SU-DHL-6 (cell line): ENCODE measurements at regions not wholly inside any gene's neighbourhood (a gene's known extent, or its start where the extent isn't known, plus 50 kb on each side); places are given as distances from the start of the nearest gene placed in this dataset.

Experiments used
- H2AFZ ChIP-seq: fragments of 200-600 bp; sonication (generic); 2 replicates; pipeline ENCODE4 v1.6.1; 2014; ENCODE audit warnings: low read depth, mild to moderate bottlenecking, moderate library complexity, mixed read lengths, antibody characterized with exemption, low read length; ENCODE audit not compliant: severe bottlenecking
- H3F3A ChIP-seq: fragments of 200-600 bp; shearing (Covaris generic); 2 replicates; pipeline ENCODE4 v1.6.0; 2016; ENCODE audit warnings: antibody characterized with exemption, mild to moderate bottlenecking; ENCODE audit not compliant: insufficient read depth
- H3K27ac ChIP-seq: fragments of 200-600 bp; sonication (generic); 2 replicates; pipeline ENCODE4 v1.5.1; 2016; ENCODE audit warnings: low read depth, mild to moderate bottlenecking, low read length, moderate library complexity, mixed read lengths
- H3K27me3 ChIP-seq: fragments of 200-600 bp; sonication (generic), shearing (Covaris generic); 2 replicates; pipeline ENCODE4 v1.6.0; 2014; ENCODE audit warnings: mild to moderate bottlenecking, low read length
- H3K36me3 ChIP-seq: fragments of 200-600 bp; sonication (generic); 2 replicates; pipeline ENCODE4 v1.6.1; 2014; ENCODE audit warnings: mild to moderate bottlenecking, low read length, mixed read lengths
- H3K4me2 ChIP-seq: fragments of 300-600, 200-600 bp; shearing (Covaris generic), sonication (generic); 2 replicates; pipeline ENCODE4 v1.6.0; 2014; ENCODE audit warnings: low read length, low read depth, mild to moderate bottlenecking; ENCODE audit not compliant: poor library complexity, severe bottlenecking
- H3K4me3 ChIP-seq: fragments of 200-600 bp; sonication (generic); 2 replicates; pipeline ENCODE4 v1.5.1; 2014; ENCODE audit warnings: antibody characterized with exemption, low read length, mild to moderate bottlenecking, mixed read lengths; ENCODE audit not compliant: insufficient read depth, poor library complexity, severe bottlenecking
- H3K79me2 ChIP-seq: fragments of 200-600 bp; sonication (generic); 2 replicates; pipeline ENCODE4 v1.6.1; 2014; ENCODE audit warnings: mild to moderate bottlenecking, low read length, moderate library complexity; ENCODE audit not compliant: insufficient read depth
- H3K9ac ChIP-seq: fragments of 200-600 bp; sonication (generic); 2 replicates; pipeline ENCODE4 v1.7.0; 2014; ENCODE audit warnings: mild to moderate bottlenecking, low read length
- H3K9me2 ChIP-seq: fragments of 200-600 bp; sonication (generic); replicated peaks from 2 replicates; pipeline ENCODE4 v1.6.1; 2014; ENCODE audit warnings: low read length; ENCODE audit not compliant: insufficient read depth
- H3K9me3 ChIP-seq: fragments of 200-600 bp; sonication (generic); 2 replicates; pipeline ENCODE4 v1.6.1; 2014; ENCODE audit warnings: low read length, mixed read lengths; ENCODE audit not compliant: insufficient read depth
- H4K20me1 ChIP-seq: fragments of 200-600 bp; sonication (generic); 2 replicates; pipeline ENCODE4 v1.6.1; 2014; ENCODE audit warnings: low read depth, mild to moderate bottlenecking, antibody characterized with exemption, low read length, moderate library complexity, mixed read lengths
- EZH2phosphoT487 ChIP-seq: fragments of 200-600 bp; sonication (generic), shearing (Covaris generic); conservative IDR thresholded peaks from 2 replicates; pipeline ENCODE4 v1.6.1; 2018; ENCODE audit warnings: mild to moderate bottlenecking, antibody characterized with exemption, low read length, moderate library complexity, mixed read lengths
- TF ChIP-seq, protein P1 (sequence below): fragments of 200-600 bp; sonication (generic); IDR thresholded peaks from one replicate; pipeline ENCODE4 v1.5.1; 2017; ENCODE audit warnings: antibody characterized with exemption, mild to moderate bottlenecking, low read length, moderate library complexity; ENCODE audit not compliant: insufficient read depth, poor library complexity, severe bottlenecking

DNA sequence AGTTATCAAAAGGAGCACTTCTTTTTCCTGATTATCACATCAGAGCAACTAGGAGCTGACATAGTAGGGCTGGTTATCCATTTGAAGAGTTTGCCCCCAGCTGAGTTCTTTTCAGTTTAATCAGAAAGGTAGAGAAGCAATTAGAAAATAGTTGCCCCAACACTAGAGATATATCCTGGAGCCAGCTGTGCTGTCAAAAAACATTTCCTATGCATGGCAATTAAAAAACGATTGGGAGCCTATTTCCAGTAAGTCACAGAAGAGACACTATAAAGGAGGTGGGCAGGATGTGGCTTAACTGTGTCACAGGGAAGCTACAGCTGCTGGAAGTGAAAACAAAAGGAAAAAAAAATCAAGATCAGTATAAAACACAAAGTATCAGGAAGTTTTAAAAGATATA is 155.7 kb upstream of the SLITRK1 start:
- H3K4me2 ChIP-seq = no peak overlapping the region
- no peaks in the 10 kb centered on the region for H3K27me3 ChIP-seq
- H3K4me3 ChIP-seq = no peak overlapping the region
- H3K79me2 ChIP-seq = no peaks in the 10 kb centered on the region
- H3K36me3 ChIP-seq = no peaks in the 10 kb centered on the region
- TF ChIP-seq, protein P1, sequence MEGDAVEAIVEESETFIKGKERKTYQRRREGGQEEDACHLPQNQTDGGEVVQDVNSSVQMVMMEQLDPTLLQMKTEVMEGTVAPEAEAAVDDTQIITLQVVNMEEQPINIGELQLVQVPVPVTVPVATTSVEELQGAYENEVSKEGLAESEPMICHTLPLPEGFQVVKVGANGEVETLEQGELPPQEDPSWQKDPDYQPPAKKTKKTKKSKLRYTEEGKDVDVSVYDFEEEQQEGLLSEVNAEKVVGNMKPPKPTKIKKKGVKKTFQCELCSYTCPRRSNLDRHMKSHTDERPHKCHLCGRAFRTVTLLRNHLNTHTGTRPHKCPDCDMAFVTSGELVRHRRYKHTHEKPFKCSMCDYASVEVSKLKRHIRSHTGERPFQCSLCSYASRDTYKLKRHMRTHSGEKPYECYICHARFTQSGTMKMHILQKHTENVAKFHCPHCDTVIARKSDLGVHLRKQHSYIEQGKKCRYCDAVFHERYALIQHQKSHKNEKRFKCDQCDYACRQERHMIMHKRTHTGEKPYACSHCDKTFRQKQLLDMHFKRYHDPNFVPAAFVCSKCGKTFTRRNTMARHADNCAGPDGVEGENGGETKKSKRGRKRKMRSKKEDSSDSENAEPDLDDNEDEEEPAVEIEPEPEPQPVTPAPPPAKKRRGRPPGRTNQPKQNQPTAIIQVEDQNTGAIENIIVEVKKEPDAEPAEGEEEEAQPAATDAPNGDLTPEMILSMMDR = no peak
- TF ChIP-seq EZH2phosphoT487 = no peak
- no peak overlapping the region for H3K9ac ChIP-seq
- no peak overlapping the region for H2AFZ ChIP-seq
- no peaks in the 10 kb centered on the region for H3F3A ChIP-seq
- no peak overlapping the region for H3K27ac ChIP-seq
- no peaks in the 10 kb centered on the region for H4K20me1 ChIP-seq
- H3K9me3 ChIP-seq = no peaks in the 10 kb centered on the region
- no peaks in the 10 kb centered on the region for H3K9me2 ChIP-seq

DNA sequence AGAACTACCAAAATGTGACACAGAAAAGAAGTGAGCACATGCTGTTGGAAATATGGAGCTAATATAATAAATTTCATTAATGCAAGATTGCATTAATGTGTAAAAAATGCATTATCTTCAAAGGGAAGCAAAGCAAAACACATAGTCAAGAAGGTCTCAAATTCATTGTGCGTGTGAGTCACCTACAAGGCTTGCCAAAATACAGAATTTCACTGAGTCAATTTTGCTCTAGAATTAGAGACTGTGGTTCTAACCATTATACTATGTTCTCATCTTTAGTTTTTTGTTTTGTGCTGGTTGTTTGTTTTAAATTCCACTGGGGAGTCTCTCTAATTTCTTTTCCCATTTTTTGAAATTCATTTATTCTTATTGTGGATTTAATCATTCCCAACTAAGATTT is 149.8 kb upstream of the SLITRK1 start:
- Histone ChIP-seq H3K4me2 (no peak overlapping the region), H3K79me2 (no peaks in the 10 kb centered on the region), H2AFZ (no peak overlapping the region), H3K9ac (no peak overlapping the region), H3K36me3 (no peaks in the 10 kb centered on the region), H3K4me3 (no peak overlapping the region), H3F3A (no peaks in the 10 kb centered on the region), H4K20me1 (no peaks in the 10 kb centered on the region), H3K27me3 (no peaks in the 10 kb centered on the region), H3K9me2 (no peaks in the 10 kb centered on the region), H3K9me3 (no peaks in the 10 kb centered on the region), H3K27ac (no peak overlapping the region)
- no peak for TF ChIP-seq EZH2phosphoT487
- TF ChIP-seq, protein P1 = no peak

DNA sequence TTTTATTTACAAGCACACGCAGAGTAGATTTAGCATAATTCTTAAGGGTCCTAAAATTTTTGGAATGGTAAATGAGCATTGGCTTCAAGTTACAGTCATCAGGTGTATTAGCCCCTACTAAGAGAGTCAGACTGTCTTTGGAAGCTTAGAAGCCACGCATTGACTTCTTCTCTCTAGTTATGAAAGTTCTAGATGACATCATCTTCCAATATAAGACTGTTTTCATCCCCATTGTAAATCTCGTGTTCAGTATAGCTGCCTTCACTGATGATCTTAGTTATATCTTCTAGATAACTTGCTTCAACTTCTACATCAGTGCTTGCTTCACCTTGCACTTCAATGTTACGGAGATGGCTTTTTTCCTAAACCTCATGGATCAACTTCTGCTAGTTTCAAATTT is 148.8 kb upstream of the SLITRK1 start:
- H3K9me2 ChIP-seq = no peaks in the 10 kb centered on the region
- TF ChIP-seq, protein P1 = no peak
- TF ChIP-seq EZH2phosphoT487 = no peak
- no peaks in the 10 kb centered on the region for H3K79me2 ChIP-seq
- no peak overlapping the region for H2AFZ ChIP-seq
- H4K20me1 ChIP-seq = no peaks in the 10 kb centered on the region
- no peak overlapping the region for H3K4me3 ChIP-seq
- no peaks in the 10 kb centered on the region for H3K9me3 ChIP-seq
- H3K9ac ChIP-seq = no peak overlapping the region
- H3K27me3 ChIP-seq = no peaks in the 10 kb centered on the region
- H3K27ac ChIP-seq = no peak overlapping the region
- H3F3A ChIP-seq = no peaks in the 10 kb centered on the region
- no peak overlapping the region for H3K4me2 ChIP-seq
- H3K36me3 ChIP-seq = no peaks in the 10 kb centered on the region
